ENCODE measurements at regions not wholly inside any gene's neighbourhood (a gene's known extent, or its start where the extent isn't known, plus 50 kb on each side); places are given as distances from the start of the nearest gene placed in this dataset.

GRCh38 chr2:186950694-186951093 is 101.7 kb upstream of the ZSWIM2 start:
- Mint-ChIP-seq H3K36me3 (peaks cover 2% of the 10 kb centered on the region), H3K4me3 (no peak overlapping the region), H3K27ac (no peak overlapping the region), H3K9me3 (no peaks in the 10 kb centered on the region), H3K4me1 (no peaks in the 10 kb centered on the region), H3K27me3 (ENCODE audit: insufficient read depth, low read depth) (peaks cover 2% of the 10 kb centered on the region)
- H3K27ac ChIP-seq = no peak overlapping the region
- H3K79me2 ChIP-seq (ENCODE audit: low read depth) = no peaks in the 10 kb centered on the region
- H3K4me1 ChIP-seq = no peaks in the 10 kb centered on the region
- H4K20me1 ChIP-seq (ENCODE audit: low read depth) = no peaks in the 10 kb centered on the region
- H2AFZ ChIP-seq (replicated peaks) = no peak overlapping the region
- DNase-seq (ENCODE audit: low spot score) = no peak
- no peaks in the 10 kb centered on the region for H3F3A ChIP-seq (ENCODE audit: low read depth)
- no peaks in the 10 kb centered on the region for H3K9me3 ChIP-seq (ENCODE audit: low read depth)
- no peak overlapping the region for H3K4me3 ChIP-seq
- no peak overlapping the region for H3K4me2 ChIP-seq
- no peaks in the 10 kb centered on the region for H3K27me3 ChIP-seq
- H3K36me3 ChIP-seq = no peaks in the 10 kb centered on the region
- TF ChIP-seq EZH2 (IDR thresholded peaks at IDR 0.05) = no peak
- TF ChIP-seq CTCF (IDR thresholded peaks at IDR 0.05) = no peak
- TF ChIP-seq EZH2phosphoT487 (IDR thresholded peaks at IDR 0.05) = no peak
- no peak overlapping the region for H3K9ac ChIP-seq

GRCh38 chr2:186949726-186950256 is 100.8 kb upstream of the ZSWIM2 start:
- Histone ChIP-seq H3K79me2 (ENCODE audit: low read depth) (no peaks in the 10 kb centered on the region), H3K4me3 (no peak overlapping the region), H3K4me2 (no peak overlapping the region), H3K27ac (no peak overlapping the region), H3K27me3 (no peaks in the 10 kb centered on the region), H2AFZ (replicated peaks) (no peak overlapping the region), H3K9me3 (ENCODE audit: low read depth) (no peaks in the 10 kb centered on the region), H3F3A (ENCODE audit: low read depth) (no peaks in the 10 kb centered on the region), H3K36me3 (no peaks in the 10 kb centered on the region), H3K4me1 (no peaks in the 10 kb centered on the region), H4K20me1 (ENCODE audit: low read depth) (no peaks in the 10 kb centered on the region), H3K9ac (no peak overlapping the region)
- no peaks in the 10 kb centered on the region for H3K9me3 Mint-ChIP-seq
- H3K36me3 Mint-ChIP-seq = peaks cover 2% of the 10 kb centered on the region
- no peak overlapping the region for H3K4me3 Mint-ChIP-seq
- TF ChIP-seq CTCF (IDR thresholded peaks at IDR 0.05) (no peak), EZH2 (IDR thresholded peaks at IDR 0.05) (no peak), EZH2phosphoT487 (IDR thresholded peaks at IDR 0.05) (no peak)
- no peak for DNase-seq (ENCODE audit: low spot score)
- H3K4me1 Mint-ChIP-seq = no peaks in the 10 kb centered on the region
- H3K27ac Mint-ChIP-seq = no peak overlapping the region
- H3K27me3 Mint-ChIP-seq (ENCODE audit: insufficient read depth, low read depth) = peaks cover 2% of the 10 kb centered on the region

GRCh38 chr2:186947516-186947915 is 98.5 kb upstream of the ZSWIM2 start:
- H3K4me3 Mint-ChIP-seq = no peak overlapping the region
- Histone ChIP-seq H3K27me3 (no peaks in the 10 kb centered on the region), H2AFZ (replicated peaks) (no peak overlapping the region), H3K4me3 (no peak overlapping the region), H3K79me2 (ENCODE audit: low read depth) (no peaks in the 10 kb centered on the region), H3K9me3 (ENCODE audit: low read depth) (no peaks in the 10 kb centered on the region), H3K4me1 (no peaks in the 10 kb centered on the region), H3F3A (ENCODE audit: low read depth) (no peaks in the 10 kb centered on the region), H3K27ac (no peak overlapping the region), H3K4me2 (no peak overlapping the region), H3K36me3 (no peaks in the 10 kb centered on the region), H4K20me1 (ENCODE audit: low read depth) (no peaks in the 10 kb centered on the region), H3K9ac (no peak overlapping the region)
- peaks cover 2% of the 10 kb centered on the region for H3K36me3 Mint-ChIP-seq
- no peaks in the 10 kb centered on the region for H3K4me1 Mint-ChIP-seq
- H3K27ac Mint-ChIP-seq = no peak overlapping the region
- H3K27me3 Mint-ChIP-seq (ENCODE audit: insufficient read depth, low read depth) = peaks cover 2% of the 10 kb centered on the region
- DNase-seq (ENCODE audit: low spot score) = no peak
- H3K9me3 Mint-ChIP-seq = no peaks in the 10 kb centered on the region
- TF ChIP-seq CTCF (IDR thresholded peaks at IDR 0.05) (no peak), EZH2 (IDR thresholded peaks at IDR 0.05) (no peak), EZH2phosphoT487 (IDR thresholded peaks at IDR 0.05) (no peak)

All from neural progenitor cell (in vitro differentiated cells).